GM23338 (cell line): ENCODE measurements at regions not wholly inside any gene's neighbourhood (a gene's known extent, or its start where the extent isn't known, plus 50 kb on each side); places are given as distances from the start of the nearest gene placed in this dataset.

ENCODE experiments used
- ATAC-seq: fragments of 200-7000 bp; cut with Tn5 transposase; 3 replicates; pipeline ENCODE4 v1.9.1; 2020
- DNase-seq: peaks from one replicate; pipeline ENCODE4 v3.0.0-alpha.2; 2015; ENCODE audit warnings: low spot score
- H2AFZ ChIP-seq: fragments of 200-600 bp; sonication (generic); 2 replicates; pipeline ENCODE4 v1.8.0; 2016; ENCODE audit warnings: antibody characterized with exemption, mild to moderate bottlenecking, moderate library complexity
- H3F3A ChIP-seq: fragments of 200-600 bp; sonication (generic); replicated peaks from 2 replicates; pipeline ENCODE4 v1.8.0; 2017; ENCODE audit warnings: antibody characterized with exemption, mixed run types, low read depth
- H3K27ac ChIP-seq: fragments of 200-600 bp; sonication (generic); 2 replicates; pipeline ENCODE4 v1.6.1; 2016; ENCODE audit warnings: low read depth
- H3K27me3 ChIP-seq: fragments of 200-600 bp; sonication (generic); 2 replicates; pipeline ENCODE4 v1.8.0; 2016; ENCODE audit warnings: mild to moderate bottlenecking, mixed run types, moderate library complexity; ENCODE audit not compliant: insufficient read depth
- H3K36me3 ChIP-seq: fragments of 200-600 bp; sonication (generic); 2 replicates; pipeline ENCODE4 v1.8.0; 2016; ENCODE audit warnings: mild to moderate bottlenecking; ENCODE audit not compliant: insufficient read depth
- H3K4me1 ChIP-seq: fragments of 200-600 bp; sonication (generic); 2 replicates; pipeline ENCODE4 v1.8.0; 2016; ENCODE audit warnings: mild to moderate bottlenecking, moderate library complexity; ENCODE audit not compliant: insufficient read depth
- H3K4me2 ChIP-seq: fragments of 200-600 bp; sonication (generic); 2 replicates; pipeline ENCODE4 v1.7.1; 2017; ENCODE audit warnings: mixed run types
- H3K4me3 ChIP-seq: fragments of 200-600 bp; sonication (generic); 2 replicates; pipeline ENCODE4 v1.6.1; 2016; ENCODE audit warnings: mixed run types
- H3K79me2 ChIP-seq: fragments of 200-600 bp; sonication (generic); replicated peaks from 2 replicates; pipeline ENCODE4 v1.8.0; 2017; ENCODE audit warnings: mild to moderate bottlenecking; ENCODE audit not compliant: insufficient read depth
- H3K9me2 ChIP-seq: fragments of 200-600 bp; sonication (generic); 2 replicates; pipeline ENCODE4 v1.8.0; 2017; ENCODE audit not compliant: insufficient read depth
- H4K20me1 ChIP-seq: fragments of 200-600 bp; sonication (generic); replicated peaks from 2 replicates; pipeline ENCODE4 v1.8.0; 2017; ENCODE audit warnings: mild to moderate bottlenecking; ENCODE audit not compliant: insufficient read depth
- H3K27ac Mint-ChIP-seq: 2 replicates; pipeline ENCODE4 v1.8.0; 2020; ENCODE audit warnings: inconsistent platforms, mild to moderate bottlenecking, moderate library complexity, mixed read lengths
- H3K27me3 Mint-ChIP-seq: 3 replicates; pipeline ENCODE4 v1.8.0; 2022; ENCODE audit warnings: low read depth, mild to moderate bottlenecking, moderate library complexity, mixed read lengths, inconsistent platforms; ENCODE audit not compliant: insufficient read depth, poor library complexity
- H3K36me3 Mint-ChIP-seq: 3 replicates; pipeline ENCODE4 v1.8.0; 2021; ENCODE audit warnings: low read depth, mild to moderate bottlenecking, inconsistent platforms, moderate library complexity, mixed read lengths
- H3K4me1 Mint-ChIP-seq: 3 replicates; pipeline ENCODE4 v1.8.0; 2020; ENCODE audit warnings: mild to moderate bottlenecking, inconsistent platforms, mixed read lengths
- H3K4me3 Mint-ChIP-seq: 3 replicates; pipeline ENCODE4 v1.8.0; 2021; ENCODE audit warnings: moderate library complexity, mild to moderate bottlenecking, inconsistent platforms, mixed read lengths
- H3K9me3 Mint-ChIP-seq: 3 replicates; pipeline ENCODE4 v1.8.0; 2020; ENCODE audit warnings: moderate library complexity, mild to moderate bottlenecking, inconsistent platforms, mixed read lengths
- CTCF ChIP-seq, 2 experiments: fragments of 200-600 bp in 1 of 2; sonication (generic) in 1 of 2; conservative IDR thresholded peaks; 2 replicates each; pipeline versions ENCODE4 v1.5.1 to v1.6.1; 2016 to 2017; ENCODE audit warnings: antibody characterized with exemption in 2 of 2, low read depth in 2 of 2, mild to moderate bottlenecking in 2 of 2, moderate library complexity in 1 of 2
- ETS1 ChIP-seq: IDR thresholded peaks from 2 replicates; pipeline ENCODE4 v1.6.1; 2016; ENCODE audit warnings: antibody characterized with exemption
- EZH2phosphoT487 ChIP-seq: fragments of 200-600 bp; sonication (generic); IDR thresholded peaks from one replicate; pipeline ENCODE4 v1.8.1; 2018; ENCODE audit warnings: antibody characterized with exemption; ENCODE audit not compliant: unreplicated experiment
- STAT1 ChIP-seq: IDR thresholded peaks from one replicate; pipeline ENCODE4 v1.6.1; 2016; ENCODE audit warnings: antibody characterized with exemption; ENCODE audit not compliant: unreplicated experiment
- ZNF462 ChIP-seq: fragments of 250-450 bp; sonication (Bioruptor Pico); IDR thresholded peaks from 2 replicates; pipeline ENCODE4 v1.5.0; 2020; ENCODE audit warnings: mild to moderate bottlenecking, moderate library complexity

GRCh38 chr2:8496617-8497016 lies 185.2 kb upstream of the ID2 start (continued):
- no peak for TF ChIP-seq ETS1

GRCh38 chr2:8498994-8499393 lies 182.9 kb upstream of the ID2 start:
- Histone ChIP-seq H3K4me1 (no peaks in the 10 kb centered on the region), H3K4me2 (no peak overlapping the region), H2AFZ (no peak overlapping the region), H3K4me3 (no peak overlapping the region), H3K9me2 (no peaks in the 10 kb centered on the region), H3F3A (no peaks in the 10 kb centered on the region), H3K27me3 (no peaks in the 10 kb centered on the region), H3K79me2 (no peaks in the 10 kb centered on the region), H3K27ac (no peak overlapping the region), H3K36me3 (no peaks in the 10 kb centered on the region), H4K20me1 (no peaks in the 10 kb centered on the region)
- no peak for DNase-seq
- ATAC-seq, result no peak
- H3K9me3 Mint-ChIP-seq, result no peaks in the 10 kb centered on the region
- H3K4me3 Mint-ChIP-seq, result no peak overlapping the region
- H3K36me3 Mint-ChIP-seq, result no peaks in the 10 kb centered on the region
- no peak overlapping the region for H3K27ac Mint-ChIP-seq
- H3K27me3 Mint-ChIP-seq, result peaks cover 3% of the 10 kb centered on the region
- H3K4me1 Mint-ChIP-seq, result peaks cover 9% of the 10 kb centered on the region
- TF ChIP-seq CTCF (conservative IDR thresholded peaks at IDR 0.05; ENCODE audit: low read depth in 2 of 2), result no peak
- no peak for TF ChIP-seq ZNF462 (CRISPR knock-in tag)
- no peak for TF ChIP-seq EZH2phosphoT487
- TF ChIP-seq STAT1, result no peak
